Glutamatergic neuron (in vitro differentiated cells): ENCODE measurements at regions not wholly inside any gene's neighbourhood (a gene's known extent, or its start where the extent isn't known, plus 50 kb on each side); places are given as distances from the start of the nearest gene placed in this dataset.

Experiments
- DNase-seq: peaks from one replicate; pipeline ENCODE4 v3.0.0; 2022
- H3K27ac Mint-ChIP-seq: one replicate; pipeline ENCODE4 v1.8.0; 2020; ENCODE audit warnings: mild to moderate bottlenecking, mixed read lengths, inconsistent platforms; ENCODE audit not compliant: unreplicated experiment
- H3K27me3 Mint-ChIP-seq: one replicate; pipeline ENCODE4 v1.8.0; 2020; ENCODE audit warnings: mild to moderate bottlenecking, moderate library complexity, mixed read lengths, inconsistent platforms; ENCODE audit not compliant: unreplicated experiment
- H3K36me3 Mint-ChIP-seq: one replicate; pipeline ENCODE4 v1.8.0; 2020; ENCODE audit warnings: mild to moderate bottlenecking, mixed read lengths, inconsistent platforms; ENCODE audit not compliant: unreplicated experiment
- H3K4me1 Mint-ChIP-seq: one replicate; pipeline ENCODE4 v1.8.0; 2020; ENCODE audit warnings: mild to moderate bottlenecking, low read depth, mixed read lengths, inconsistent platforms; ENCODE audit not compliant: unreplicated experiment
- H3K4me3 Mint-ChIP-seq: one replicate; pipeline ENCODE4 v1.8.0; 2020; ENCODE audit warnings: mild to moderate bottlenecking, mixed read lengths, inconsistent platforms; ENCODE audit not compliant: unreplicated experiment
- H3K9me3 Mint-ChIP-seq: one replicate; pipeline ENCODE4 v1.8.0; 2020; ENCODE audit warnings: mild to moderate bottlenecking, moderate library complexity, mixed read lengths, inconsistent platforms; ENCODE audit not compliant: unreplicated experiment
- CTCF ChIP-seq: fragments of 200-600 bp; sonication (generic); IDR thresholded peaks from one replicate; pipeline ENCODE4 v1.5.0; 2021; ENCODE audit not compliant: partially characterized antibody, unreplicated experiment

GRCh38 chr13:107192289-107192688, 624.4 kb upstream of the ARGLU1 start:
- DNase-seq: no peak
- TF ChIP-seq CTCF: no peak
- Mint-ChIP-seq H3K4me1 (peaks cover 7% of the 10 kb centered on the region), H3K4me3 (no peak overlapping the region), H3K27me3 (no peaks in the 10 kb centered on the region), H3K9me3 (peaks cover 3% of the 10 kb centered on the region), H3K36me3 (peaks cover 10% of the 10 kb centered on the region), H3K27ac (no peak overlapping the region)

GRCh38 chr13:107190065-107190464, 622.1 kb upstream of the ARGLU1 start:
- Mint-ChIP-seq H3K27me3 (no peaks in the 10 kb centered on the region), H3K4me1 (peaks cover 12% of the 10 kb centered on the region), H3K36me3 (peaks cover 10% of the 10 kb centered on the region), H3K4me3 (no peak overlapping the region), H3K27ac (no peak overlapping the region), H3K9me3 (no peaks in the 10 kb centered on the region)
- TF ChIP-seq CTCF: no peak
- no peak for DNase-seq

- H3K27ac Mint-ChIP-seq: no peak overlapping the region
- TF ChIP-seq CTCF: no peak
- H3K27me3 Mint-ChIP-seq: no peaks in the 10 kb centered on the region
- DNase-seq: no peak
- H3K36me3 Mint-ChIP-seq: no peaks in the 10 kb centered on the region
- H3K4me3 Mint-ChIP-seq: no peak overlapping the region
- peaks cover 8% of the 10 kb centered on the region for H3K4me1 Mint-ChIP-seq
- peaks cover 2% of the 10 kb centered on the region for H3K9me3 Mint-ChIP-seq
Measured at GRCh38 chr13:107185889-107186288, 618.0 kb upstream of the ARGLU1 start.

GRCh38 chr13:107170270-107170931, 602.5 kb upstream of the ARGLU1 start:
- peak; percentile 34 for DNase-seq
- Mint-ChIP-seq H3K36me3 (peaks cover 5% of the 10 kb centered on the region), H3K4me3 (no peak overlapping the region), H3K27me3 (no peaks in the 10 kb centered on the region), H3K27ac (peak overlapping the region; percentile 86), H3K9me3 (peaks cover 5% of the 10 kb centered on the region), H3K4me1 (peaks cover 13% of the 10 kb centered on the region)
- TF ChIP-seq CTCF: no peak

- H3K27ac Mint-ChIP-seq: no peak overlapping the region
- DNase-seq: no peak
- H3K36me3 Mint-ChIP-seq: no peaks in the 10 kb centered on the region
- H3K4me1 Mint-ChIP-seq: no peaks in the 10 kb centered on the region
- H3K4me3 Mint-ChIP-seq: no peak overlapping the region
- H3K27me3 Mint-ChIP-seq: peaks cover 1% of the 10 kb centered on the region
- no peak for TF ChIP-seq CTCF
- no peaks in the 10 kb centered on the region for H3K9me3 Mint-ChIP-seq
Measured at GRCh38 chr13:107157271-107157670, 589.3 kb upstream of the ARGLU1 start.
